ENCODE measurements at regions not wholly inside any gene's neighbourhood (a gene's known extent, or its start where the extent isn't known, plus 50 kb on each side); places are given as distances from the start of the nearest gene placed in this dataset.

DNA sequence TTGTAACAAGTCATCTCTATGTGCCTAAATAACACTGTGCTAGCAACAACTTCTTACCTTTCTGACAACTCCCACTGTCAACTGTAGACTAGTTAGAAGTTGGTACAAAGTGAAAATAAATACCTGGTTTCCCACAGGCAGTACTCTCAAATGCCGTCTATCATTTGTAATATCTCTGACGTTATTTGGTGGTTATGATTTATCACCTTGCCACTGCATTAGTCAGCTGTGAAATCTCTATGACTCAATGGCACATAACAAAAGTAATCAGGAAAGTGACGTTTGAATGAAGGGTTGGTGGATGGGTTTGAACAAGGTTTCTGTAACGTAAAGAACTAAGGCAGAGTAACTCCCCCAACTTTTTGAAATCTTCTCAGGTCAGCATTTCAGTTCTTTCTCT lies 592.3 kb downstream of the MAT2B start:
- TF ChIP-seq, protein P1, sequence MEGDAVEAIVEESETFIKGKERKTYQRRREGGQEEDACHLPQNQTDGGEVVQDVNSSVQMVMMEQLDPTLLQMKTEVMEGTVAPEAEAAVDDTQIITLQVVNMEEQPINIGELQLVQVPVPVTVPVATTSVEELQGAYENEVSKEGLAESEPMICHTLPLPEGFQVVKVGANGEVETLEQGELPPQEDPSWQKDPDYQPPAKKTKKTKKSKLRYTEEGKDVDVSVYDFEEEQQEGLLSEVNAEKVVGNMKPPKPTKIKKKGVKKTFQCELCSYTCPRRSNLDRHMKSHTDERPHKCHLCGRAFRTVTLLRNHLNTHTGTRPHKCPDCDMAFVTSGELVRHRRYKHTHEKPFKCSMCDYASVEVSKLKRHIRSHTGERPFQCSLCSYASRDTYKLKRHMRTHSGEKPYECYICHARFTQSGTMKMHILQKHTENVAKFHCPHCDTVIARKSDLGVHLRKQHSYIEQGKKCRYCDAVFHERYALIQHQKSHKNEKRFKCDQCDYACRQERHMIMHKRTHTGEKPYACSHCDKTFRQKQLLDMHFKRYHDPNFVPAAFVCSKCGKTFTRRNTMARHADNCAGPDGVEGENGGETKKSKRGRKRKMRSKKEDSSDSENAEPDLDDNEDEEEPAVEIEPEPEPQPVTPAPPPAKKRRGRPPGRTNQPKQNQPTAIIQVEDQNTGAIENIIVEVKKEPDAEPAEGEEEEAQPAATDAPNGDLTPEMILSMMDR (optimal IDR thresholded peaks at IDR 0.05 in 1 of 3, IDR thresholded peaks at IDR 0.05 in 1 of 3, conservative IDR thresholded peaks at IDR 0.05 in 1 of 3; ENCODE audit: extremely low read depth in 1 of 3, insufficient read depth in 2 of 3, low read length in 3 of 3), result no peak
- TF ChIP-seq EZH2 (IDR thresholded peaks at IDR 0.05; ENCODE audit: low read length), result no peak

All from keratinocyte (primary cell).